ENCODE measurements at regions not wholly inside any gene's neighbourhood (a gene's known extent, or its start where the extent isn't known, plus 50 kb on each side); places are given as distances from the start of the nearest gene placed in this dataset.
A peak's percentile ranks its signal among the peaks of the same experiment; 100 is the strongest.

DNA sequence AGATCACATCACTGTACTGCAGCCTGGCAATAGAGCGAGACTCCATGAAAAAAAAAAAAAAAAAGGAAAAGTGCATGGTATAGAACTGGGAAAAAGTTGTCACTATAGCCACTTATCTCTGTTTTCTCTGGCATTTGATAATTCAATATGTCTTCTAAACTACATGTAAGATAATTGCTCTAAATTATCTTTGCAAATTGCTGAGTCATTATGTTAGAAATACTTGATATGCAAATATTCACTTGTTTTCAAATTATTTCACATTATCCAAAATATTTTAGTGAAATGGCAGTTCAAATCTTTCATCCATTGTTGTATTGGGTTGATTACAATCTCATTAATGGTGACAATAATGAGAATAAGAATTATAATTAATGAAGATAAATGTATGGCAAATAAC, 1455.1 kb downstream of the KCNT2 start:
- 79 to 91% methylated on average over 1 of the region's 1 CpG for WGBS, 2 donors
- no peak overlapping the region for H3K9ac ChIP-seq (ENCODE audit: insufficient read depth in 1 of 2, low read length in 2 of 2)
- H3K4me1 ChIP-seq (ENCODE audit: control insufficient read depth in 5 of 5, insufficient read depth in 5 of 5, low read length in 5 of 5): no peaks in the 10 kb centered on the region
- no peaks in the 10 kb centered on the region for H3K9me3 ChIP-seq (ENCODE audit: control insufficient read depth in 4 of 4, insufficient read depth in 3 of 4, low read length in 3 of 4)
- no peak overlapping the region for H3K4me3 ChIP-seq
- TF ChIP-seq, protein P1, sequence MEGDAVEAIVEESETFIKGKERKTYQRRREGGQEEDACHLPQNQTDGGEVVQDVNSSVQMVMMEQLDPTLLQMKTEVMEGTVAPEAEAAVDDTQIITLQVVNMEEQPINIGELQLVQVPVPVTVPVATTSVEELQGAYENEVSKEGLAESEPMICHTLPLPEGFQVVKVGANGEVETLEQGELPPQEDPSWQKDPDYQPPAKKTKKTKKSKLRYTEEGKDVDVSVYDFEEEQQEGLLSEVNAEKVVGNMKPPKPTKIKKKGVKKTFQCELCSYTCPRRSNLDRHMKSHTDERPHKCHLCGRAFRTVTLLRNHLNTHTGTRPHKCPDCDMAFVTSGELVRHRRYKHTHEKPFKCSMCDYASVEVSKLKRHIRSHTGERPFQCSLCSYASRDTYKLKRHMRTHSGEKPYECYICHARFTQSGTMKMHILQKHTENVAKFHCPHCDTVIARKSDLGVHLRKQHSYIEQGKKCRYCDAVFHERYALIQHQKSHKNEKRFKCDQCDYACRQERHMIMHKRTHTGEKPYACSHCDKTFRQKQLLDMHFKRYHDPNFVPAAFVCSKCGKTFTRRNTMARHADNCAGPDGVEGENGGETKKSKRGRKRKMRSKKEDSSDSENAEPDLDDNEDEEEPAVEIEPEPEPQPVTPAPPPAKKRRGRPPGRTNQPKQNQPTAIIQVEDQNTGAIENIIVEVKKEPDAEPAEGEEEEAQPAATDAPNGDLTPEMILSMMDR (IDR thresholded peaks at IDR 0.05; ENCODE audit: control extremely low read depth, extremely low read depth): no peak
- H3K36me3 ChIP-seq (ENCODE audit: control insufficient read depth in 4 of 4, insufficient read depth in 4 of 4, low read length in 4 of 4): no peaks in the 10 kb centered on the region
- DNase-seq: no peak
- no peaks in the 10 kb centered on the region for H3K27me3 ChIP-seq (ENCODE audit: control insufficient read depth in 3 of 3, insufficient read depth in 3 of 3, low read length in 2 of 3)
- no peak overlapping the region for H3K27ac ChIP-seq (ENCODE audit: low read depth in 1 of 2, low read length in 1 of 2)
- no peak for ATAC-seq (ENCODE audit: insufficient read depth, low FRiP score)

DNA sequence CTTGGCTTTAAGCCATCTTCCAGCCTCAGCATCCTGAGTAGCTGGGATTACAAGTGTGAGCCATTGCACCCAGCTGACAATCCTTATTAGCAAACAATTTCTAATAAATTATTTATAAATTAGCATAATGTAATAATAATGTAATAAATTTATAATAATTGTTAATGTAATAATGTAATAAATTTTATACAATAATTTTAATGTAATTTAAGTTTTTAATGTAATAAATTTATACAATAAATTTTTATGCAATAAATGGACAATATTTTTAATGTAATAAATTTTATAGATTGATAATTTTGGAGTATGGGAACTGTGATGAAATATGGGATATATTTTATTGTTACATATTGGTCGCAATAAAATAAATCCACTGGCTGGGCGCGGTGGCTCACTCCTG, 1457.5 kb downstream of the KCNT2 start:
- Histone ChIP-seq H3K9me3 (ENCODE audit: control insufficient read depth in 4 of 4, insufficient read depth in 3 of 4, low read length in 3 of 4) (no peaks in the 10 kb centered on the region), H3K9ac (ENCODE audit: insufficient read depth in 1 of 2, low read length in 2 of 2) (no peak overlapping the region), H3K4me3 (no peak overlapping the region), H3K4me1 (ENCODE audit: control insufficient read depth in 5 of 5, insufficient read depth in 5 of 5, low read length in 5 of 5) (no peaks in the 10 kb centered on the region), H3K36me3 (ENCODE audit: control insufficient read depth in 4 of 4, insufficient read depth in 4 of 4, low read length in 4 of 4) (no peaks in the 10 kb centered on the region), H3K27ac (ENCODE audit: low read depth in 1 of 2, low read length in 1 of 2) (no peak overlapping the region), H3K27me3 (ENCODE audit: control insufficient read depth in 3 of 3, insufficient read depth in 3 of 3, low read length in 2 of 3) (no peaks in the 10 kb centered on the region)
- TF ChIP-seq, protein P1 (IDR thresholded peaks at IDR 0.05; ENCODE audit: control extremely low read depth, extremely low read depth): no peak
- no peak for ATAC-seq (ENCODE audit: insufficient read depth, low FRiP score)
- DNase-seq: no peak
- 95 to 96% methylated on average over 3 of the region's 3 CpGs for WGBS, 2 donors

GRCh38 chr1:195141294-195141693, 1466.9 kb downstream of the KCNT2 start:
- no peak overlapping the region for H3K27ac ChIP-seq (ENCODE audit: low read depth in 1 of 2, low read length in 1 of 2)
- DNase-seq (peak in 1 of 3 donors; percentile 0), ATAC-seq (ENCODE audit: insufficient read depth, low FRiP score) (no peak)
- H3K4me1 ChIP-seq (ENCODE audit: control insufficient read depth in 5 of 5, insufficient read depth in 5 of 5, low read length in 5 of 5): no peaks in the 10 kb centered on the region
- H3K9me3 ChIP-seq (ENCODE audit: control insufficient read depth in 4 of 4, insufficient read depth in 3 of 4, low read length in 3 of 4): peaks cover 0 to 7% (median 5%) of the 10 kb centered on the region in 4 donors
- H3K9ac ChIP-seq (ENCODE audit: insufficient read depth in 1 of 2, low read length in 2 of 2): no peak overlapping the region
- no peak overlapping the region for H3K4me3 ChIP-seq
- no peaks in the 10 kb centered on the region for H3K36me3 ChIP-seq (ENCODE audit: control insufficient read depth in 4 of 4, insufficient read depth in 4 of 4, low read length in 4 of 4)
- H3K27me3 ChIP-seq (ENCODE audit: control insufficient read depth in 3 of 3, insufficient read depth in 3 of 3, low read length in 2 of 3): no peaks in the 10 kb centered on the region
- TF ChIP-seq, protein P1 (IDR thresholded peaks at IDR 0.05; ENCODE audit: control extremely low read depth, extremely low read depth): no peak
- WGBS, 2 donors: 96 to 97% methylated on average over 2 of the region's 2 CpGs

DNA sequence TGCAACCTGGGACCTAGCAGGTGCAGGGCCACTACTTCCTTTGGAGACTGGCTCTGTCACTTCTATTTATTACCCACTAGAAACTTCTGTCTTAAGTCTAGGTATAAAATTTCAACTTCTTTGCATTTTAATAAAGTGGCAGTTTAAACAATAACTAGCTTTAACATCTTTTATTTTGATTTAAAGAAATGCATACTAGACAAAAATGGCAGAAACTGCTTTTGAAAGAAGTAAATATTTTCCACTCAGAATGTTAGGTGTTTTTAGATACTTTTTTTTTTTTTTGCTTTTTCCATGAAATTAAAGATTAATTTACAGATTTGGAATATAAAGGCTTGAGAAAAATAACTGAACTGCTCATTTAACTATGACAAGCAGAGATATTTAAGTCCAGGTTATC, 1477.6 kb downstream of the KCNT2 start:
- no peak overlapping the region for H3K4me3 ChIP-seq
- TF ChIP-seq, protein P1 (IDR thresholded peaks at IDR 0.05; ENCODE audit: control extremely low read depth, extremely low read depth): no peak
- DNase-seq (no peak), ATAC-seq (ENCODE audit: insufficient read depth, low FRiP score) (no peak)
- no peak overlapping the region for H3K9ac ChIP-seq (ENCODE audit: insufficient read depth in 1 of 2, low read length in 2 of 2)
- peaks cover 0 to 4% (median 2%) of the 10 kb centered on the region in 4 donors for H3K9me3 ChIP-seq (ENCODE audit: control insufficient read depth in 4 of 4, insufficient read depth in 3 of 4, low read length in 3 of 4)
- no peaks in the 10 kb centered on the region for H3K27me3 ChIP-seq (ENCODE audit: control insufficient read depth in 3 of 3, insufficient read depth in 3 of 3, low read length in 2 of 3)
- H3K27ac ChIP-seq (ENCODE audit: low read depth in 1 of 2, low read length in 1 of 2): no peak overlapping the region
- H3K36me3 ChIP-seq (ENCODE audit: control insufficient read depth in 4 of 4, insufficient read depth in 4 of 4, low read length in 4 of 4): no peaks in the 10 kb centered on the region
- H3K4me1 ChIP-seq (ENCODE audit: control insufficient read depth in 5 of 5, insufficient read depth in 5 of 5, low read length in 5 of 5): no peaks in the 10 kb centered on the region

Data from lung (tissue), 11 donors.